Testis (tissue), 2 donors: ENCODE measurements at regions not wholly inside any gene's neighbourhood (a gene's known extent, or its start where the extent isn't known, plus 50 kb on each side); places are given as distances from the start of the nearest gene placed in this dataset.

Source experiments
- DNase-seq: peaks from one replicate; pipeline ENCODE4 v3.0.0-alpha.2; 2019
- H3K27ac ChIP-seq, 2 donors: fragments of 200-600 bp; sonication (generic); one replicate each; pipeline ENCODE4 v1.5.1; 2019
- H3K27me3 ChIP-seq: fragments of 200-600 bp; sonication (generic); one replicate; pipeline ENCODE4 v1.5.1; 2019
- H3K36me3 ChIP-seq: fragments of 200-600 bp; sonication (generic); one replicate; pipeline ENCODE4 v1.5.1; 2017; ENCODE audit warnings: low read depth; ENCODE audit errors: missing control alignments
- H3K4me1 ChIP-seq: fragments of 200-600 bp; sonication (generic); one replicate; pipeline ENCODE4 v1.5.1; 2019
- H3K4me3 ChIP-seq, 2 donors: fragments of 200-600 bp; sonication (generic); one replicate each; pipeline ENCODE4 v1.5.1; 2017 to 2019
- H3K9me3 ChIP-seq: fragments of 200-600 bp; sonication (generic); one replicate; pipeline ENCODE4 v1.5.1; 2017
- CTCF ChIP-seq, 3 experiments: fragments of 450-650 bp in 2 of 3; fragments of 200-600 bp in 1 of 3; sonication (generic) in 1 of 3; IDR thresholded peaks; one replicate each; pipeline ENCODE4 v1.5.1; 2016 to 2019; ENCODE audit warnings: antibody characterized with exemption in 3 of 3, mild to moderate bottlenecking in 2 of 3, moderate library complexity in 1 of 3
- POLR2A ChIP-seq: fragments of 450-650 bp; IDR thresholded peaks from one replicate; pipeline ENCODE4 v1.6.1; 2017; ENCODE audit warnings: antibody characterized with exemption, mild to moderate bottlenecking, moderate library complexity
- WGBS, 2 donors: methylation state at CpG; one replicate each; pipeline ENCODE4 v1.1.5; 2018; 5-methylcytosine and 5-hydroxymethylcytosine counted together
- intact Hi-C: fragments of 100-400 bp; cut with DNase I; formaldehyde crosslinking; loops from one replicate; pipeline ENCODE4 v1.15.1; 2023; ENCODE audit warnings: low total_unique reads

GRCh38 chr18:51273437-51273836 is 76.0 kb upstream of the MEX3C start:
- H3K36me3 ChIP-seq, result no peaks in the 10 kb centered on the region
- TF ChIP-seq POLR2A (no peak), CTCF (IDR thresholded peaks at IDR 0.05) (no peak)
- H3K27ac ChIP-seq, result no peak overlapping the region
- H3K4me3 ChIP-seq, result no peak overlapping the region
- H3K27me3 ChIP-seq, result no peaks in the 10 kb centered on the region
- intact Hi-C loops, result no loop called here
- no peaks in the 10 kb centered on the region for H3K9me3 ChIP-seq
- DNase-seq, result no peak
- no peaks in the 10 kb centered on the region for H3K4me1 ChIP-seq

- Histone ChIP-seq H3K4me1 (no peaks in the 10 kb centered on the region), H3K27ac (no peak overlapping the region), H3K4me3 (no peak overlapping the region), H3K27me3 (no peaks in the 10 kb centered on the region), H3K36me3 (no peaks in the 10 kb centered on the region), H3K9me3 (no peaks in the 10 kb centered on the region)
- 53% methylated on average over 6 of the region's 6 CpGs for WGBS, 2 donors
- DNase-seq, result peak; percentile 67
- intact Hi-C loops, result no loop called here
- TF ChIP-seq POLR2A (no peak), CTCF (IDR thresholded peaks at IDR 0.05) (no peak)
Measured at GRCh38 chr18:51275712-51276476, 78.4 kb upstream of the MEX3C start.

GRCh38 chr18:51278045-51278649 is 80.7 kb upstream of the MEX3C start:
- no peaks in the 10 kb centered on the region for H3K9me3 ChIP-seq
- TF ChIP-seq POLR2A, result no peak
- peak in 2 of 3 experiments; percentile 45 to 67 for TF ChIP-seq CTCF (IDR thresholded peaks at IDR 0.05)
- H3K4me1 ChIP-seq, result no peaks in the 10 kb centered on the region
- WGBS, 2 donors, result 71 to 77% methylated on average over 4 of the region's 4 CpGs
- no peaks in the 10 kb centered on the region for H3K27me3 ChIP-seq
- intact Hi-C loops, result no loop called here
- DNase-seq, result peak; percentile 84
- H3K27ac ChIP-seq, result no peak overlapping the region
- no peaks in the 10 kb centered on the region for H3K36me3 ChIP-seq
- H3K4me3 ChIP-seq, result no peak overlapping the region

GRCh38 chr18:51279367-51279984 is 82.0 kb upstream of the MEX3C start:
- 84 to 98% methylated on average over 2 of the region's 2 CpGs for WGBS, 2 donors
- H3K9me3 ChIP-seq, result no peaks in the 10 kb centered on the region
- no peaks in the 10 kb centered on the region for H3K4me1 ChIP-seq
- H3K36me3 ChIP-seq, result no peaks in the 10 kb centered on the region
- H3K27ac ChIP-seq, result no peak overlapping the region
- H3K27me3 ChIP-seq, result no peaks in the 10 kb centered on the region
- intact Hi-C loops, result no loop called here
- DNase-seq, result no peak
- TF ChIP-seq CTCF (IDR thresholded peaks at IDR 0.05) (no peak), POLR2A (no peak)
- no peak overlapping the region for H3K4me3 ChIP-seq
